ENCODE measurements at regions not wholly inside any gene's neighbourhood (a gene's known extent, or its start where the extent isn't known, plus 50 kb on each side); places are given as distances from the start of the nearest gene placed in this dataset.

DNA sequence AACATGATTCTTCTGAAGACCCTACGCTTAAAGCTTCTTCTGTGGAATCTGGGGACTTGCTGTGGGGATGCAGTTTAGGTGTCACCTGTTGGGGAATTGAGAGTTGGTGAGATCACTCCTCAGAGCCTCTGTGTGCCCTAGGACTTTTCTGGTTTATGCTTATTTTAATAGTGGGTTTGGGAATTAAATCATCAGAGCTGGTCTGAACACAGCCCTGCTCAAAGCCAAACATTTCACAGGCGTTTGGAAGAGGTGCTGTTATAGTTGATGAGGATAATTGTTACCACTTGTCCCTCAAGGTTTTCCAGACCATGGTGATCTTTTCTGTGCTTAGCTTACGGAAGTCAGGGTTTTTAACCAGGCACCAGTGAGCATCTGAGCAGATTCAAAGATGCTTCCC lies 106.1 kb downstream of the EBLN1 start:
- Histone ChIP-seq H3K36me3 (no peaks in the 10 kb centered on the region), H3K27me3 (no peaks in the 10 kb centered on the region), H3K4me1 (no peaks in the 10 kb centered on the region), H3K27ac (no peak overlapping the region), H3K9me3 (no peaks in the 10 kb centered on the region), H3K4me3 (no peak overlapping the region)
- no peak for DNase-seq (ENCODE audit: low spot score in 2 of 2)
- WGBS, 2 donors: 53 to 59% methylated on average over 3 of the region's 3 CpGs
- TF ChIP-seq, protein P1, sequence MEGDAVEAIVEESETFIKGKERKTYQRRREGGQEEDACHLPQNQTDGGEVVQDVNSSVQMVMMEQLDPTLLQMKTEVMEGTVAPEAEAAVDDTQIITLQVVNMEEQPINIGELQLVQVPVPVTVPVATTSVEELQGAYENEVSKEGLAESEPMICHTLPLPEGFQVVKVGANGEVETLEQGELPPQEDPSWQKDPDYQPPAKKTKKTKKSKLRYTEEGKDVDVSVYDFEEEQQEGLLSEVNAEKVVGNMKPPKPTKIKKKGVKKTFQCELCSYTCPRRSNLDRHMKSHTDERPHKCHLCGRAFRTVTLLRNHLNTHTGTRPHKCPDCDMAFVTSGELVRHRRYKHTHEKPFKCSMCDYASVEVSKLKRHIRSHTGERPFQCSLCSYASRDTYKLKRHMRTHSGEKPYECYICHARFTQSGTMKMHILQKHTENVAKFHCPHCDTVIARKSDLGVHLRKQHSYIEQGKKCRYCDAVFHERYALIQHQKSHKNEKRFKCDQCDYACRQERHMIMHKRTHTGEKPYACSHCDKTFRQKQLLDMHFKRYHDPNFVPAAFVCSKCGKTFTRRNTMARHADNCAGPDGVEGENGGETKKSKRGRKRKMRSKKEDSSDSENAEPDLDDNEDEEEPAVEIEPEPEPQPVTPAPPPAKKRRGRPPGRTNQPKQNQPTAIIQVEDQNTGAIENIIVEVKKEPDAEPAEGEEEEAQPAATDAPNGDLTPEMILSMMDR (IDR thresholded peaks at IDR 0.05): no peak
- TF ChIP-seq EP300 (IDR thresholded peaks at IDR 0.05) (no peak), POLR2A (IDR thresholded peaks at IDR 0.05) (no peak)

DNA sequence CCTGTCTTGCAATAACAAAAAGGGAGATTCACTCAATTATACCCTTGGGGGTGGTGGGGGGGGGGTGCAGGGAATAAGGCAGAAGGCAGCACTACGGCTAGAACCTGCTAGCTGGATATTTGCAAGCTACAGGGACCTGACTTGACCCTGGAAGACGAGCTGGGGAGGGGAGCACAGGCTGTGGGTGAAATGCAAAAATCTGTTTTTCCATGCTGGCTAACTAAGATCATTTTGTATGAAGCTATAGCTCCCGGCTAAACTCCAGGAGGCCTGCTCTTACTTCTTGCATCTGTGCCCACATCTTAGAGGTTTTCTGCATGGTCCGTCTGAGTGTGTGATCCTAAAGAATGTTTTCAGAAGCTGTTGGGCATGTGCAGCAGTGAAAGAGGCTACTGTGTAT lies 106.6 kb downstream of the EBLN1 start:
- H3K36me3 ChIP-seq: no peaks in the 10 kb centered on the region
- H3K9me3 ChIP-seq: no peaks in the 10 kb centered on the region
- no peak for DNase-seq (ENCODE audit: low spot score in 2 of 2)
- H3K4me3 ChIP-seq: no peak overlapping the region
- H3K4me1 ChIP-seq: no peaks in the 10 kb centered on the region
- 29 to 32% methylated on average over 4 of the region's 4 CpGs for WGBS, 2 donors
- TF ChIP-seq, protein P1 (IDR thresholded peaks at IDR 0.05): no peak
- TF ChIP-seq POLR2A (IDR thresholded peaks at IDR 0.05): no peak
- no peak for TF ChIP-seq EP300 (IDR thresholded peaks at IDR 0.05)
- no peaks in the 10 kb centered on the region for H3K27me3 ChIP-seq
- H3K27ac ChIP-seq: no peak overlapping the region

DNA sequence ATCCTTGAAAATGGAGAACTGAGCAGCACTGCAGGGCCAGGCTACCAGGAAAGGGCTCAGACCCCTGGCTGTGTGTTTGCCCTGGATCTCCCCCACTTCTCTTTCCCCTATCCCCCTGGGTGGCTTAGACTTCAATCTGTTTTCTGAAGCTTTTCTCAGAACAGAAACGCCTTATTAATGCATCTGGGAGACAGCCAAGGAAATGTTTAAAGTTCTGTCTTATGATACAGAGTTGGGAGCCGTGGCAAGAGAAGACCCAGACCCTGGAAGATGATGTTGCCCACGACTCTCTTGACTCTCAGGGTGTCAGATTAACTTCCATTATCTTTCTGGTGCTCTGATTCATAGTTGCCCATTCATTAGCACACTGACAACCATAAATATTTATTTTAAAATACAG lies 107.1 kb downstream of the EBLN1 start:
- Histone ChIP-seq H3K9me3 (no peaks in the 10 kb centered on the region), H3K36me3 (no peaks in the 10 kb centered on the region), H3K4me1 (no peaks in the 10 kb centered on the region), H3K4me3 (no peak overlapping the region), H3K27ac (no peak overlapping the region), H3K27me3 (no peaks in the 10 kb centered on the region)
- 38 to 43% methylated on average over 3 of the region's 3 CpGs for WGBS, 2 donors
- TF ChIP-seq EP300 (IDR thresholded peaks at IDR 0.05): no peak
- no peak for TF ChIP-seq POLR2A (IDR thresholded peaks at IDR 0.05)
- DNase-seq (ENCODE audit: low spot score in 2 of 2): no peak

DNA sequence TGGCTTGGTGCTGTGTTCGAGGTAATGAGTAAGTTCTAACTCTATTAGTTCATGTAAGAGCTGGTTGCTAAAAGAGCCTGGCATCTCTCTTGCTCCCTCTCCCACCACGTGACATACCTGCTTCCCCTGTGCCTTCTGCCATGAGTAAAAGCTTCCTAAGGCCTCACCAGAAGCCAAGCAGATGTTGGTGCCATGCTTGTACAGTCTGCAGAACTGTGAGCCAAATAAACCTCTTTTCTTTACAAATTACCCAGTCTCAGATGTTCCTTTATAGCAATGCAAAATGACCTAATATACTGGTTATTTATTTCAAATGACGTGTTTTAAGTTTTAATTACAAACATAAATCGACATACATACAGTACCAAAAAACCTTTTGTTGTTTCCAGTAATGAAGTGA lies 101.7 kb upstream of the DNAJC1 start:
- Histone ChIP-seq H3K4me3 (no peak overlapping the region), H3K4me1 (no peaks in the 10 kb centered on the region), H3K27me3 (no peaks in the 10 kb centered on the region), H3K36me3 (no peaks in the 10 kb centered on the region), H3K9me3 (no peaks in the 10 kb centered on the region), H3K27ac (no peak overlapping the region)
- no peak for DNase-seq (ENCODE audit: low spot score in 2 of 2)
- TF ChIP-seq POLR2A (IDR thresholded peaks at IDR 0.05) (no peak), EP300 (IDR thresholded peaks at IDR 0.05) (no peak)
- TF ChIP-seq, protein P1 (IDR thresholded peaks at IDR 0.05): no peak
- WGBS, 2 donors: 86 to 88% methylated on average over 4 of the region's 4 CpGs

DNA sequence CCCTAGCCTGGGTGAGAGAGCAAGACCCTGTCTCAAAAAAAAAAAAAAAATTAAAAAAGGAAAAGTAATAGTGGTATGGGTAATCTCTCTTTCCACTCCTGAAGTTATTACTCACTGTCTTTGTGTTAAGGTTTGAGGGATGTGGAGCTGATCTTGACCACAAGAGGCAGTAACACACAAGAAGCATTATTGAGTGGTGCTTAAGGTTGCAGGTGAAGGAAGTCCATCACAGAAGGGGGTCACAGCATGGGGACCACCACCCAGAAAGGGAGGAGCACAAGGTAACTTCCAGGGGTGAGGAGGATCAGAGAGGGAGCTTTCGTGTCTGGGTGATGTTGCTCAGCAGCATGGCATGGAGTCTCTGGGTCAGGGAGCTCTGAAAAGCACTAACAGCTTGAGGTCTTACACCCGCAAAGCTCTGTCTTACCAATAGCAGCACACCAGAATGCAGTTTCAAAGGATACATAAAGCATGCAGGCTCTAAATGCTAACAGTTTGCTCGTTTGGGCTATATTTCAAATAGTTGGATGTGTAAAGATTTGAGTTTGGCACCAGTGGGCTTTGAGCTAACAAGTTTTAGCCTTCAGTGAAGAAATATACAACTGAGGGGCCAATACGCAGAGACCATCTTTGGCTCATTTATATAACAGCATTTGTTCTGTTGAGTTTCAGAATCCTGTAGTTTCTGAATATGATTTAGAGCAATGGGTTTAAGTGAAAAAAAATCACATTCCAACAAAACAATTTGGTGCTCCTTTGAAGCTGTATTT lies 100.4 kb upstream of the DNAJC1 start:
- H3K9me3 ChIP-seq: peaks cover 0 to 10% (median 0%) of the 10 kb centered on the region in 4 donors
- H3K4me3 ChIP-seq: no peak overlapping the region
- H3K36me3 ChIP-seq: no peaks in the 10 kb centered on the region
- WGBS, 2 donors: 78 to 80% methylated on average over 4 of the region's 4 CpGs
- no peak for DNase-seq (ENCODE audit: low spot score in 2 of 2)
- TF ChIP-seq EP300 (IDR thresholded peaks at IDR 0.05): no peak
- TF ChIP-seq, protein P1 (IDR thresholded peaks at IDR 0.05): peak in 1 of 5 experiments; percentile 19
- H3K27me3 ChIP-seq: no peaks in the 10 kb centered on the region
- no peak overlapping the region for H3K27ac ChIP-seq
- no peaks in the 10 kb centered on the region for H3K4me1 ChIP-seq
